K562 (cell line): ENCODE measurements at regions not wholly inside any gene's neighbourhood (a gene's known extent, or its start where the extent isn't known, plus 50 kb on each side); places are given as distances from the start of the nearest gene placed in this dataset.
A peak's percentile ranks its signal among the peaks of the same experiment; 100 is the strongest.
"Not testable (repeated sequence)": the region's sequence is repeated elsewhere in the genome, so short reads cannot be mapped to it uniquely, and the experiment has no call there.

Experiments
- ATAC-seq: fragments of 200-7000 bp; cut with Tn5 transposase; 3 replicates; pipeline ENCODE4 v1.9.1; 2020; ENCODE audit warnings: moderate library complexity
- BruUV-seq: library from RNA; stranded (reverse); fragments of 400-500 nt; replicated peaks from 2 replicates; lab custom pipeline; 2021; lab: Mats Ljungman, UMichigan
- CTCF ChIA-PET: fragments of 300-600 bp; formaldehyde crosslinking; extraction: SDS; loops from one replicate; lab custom pipeline; 2021; ENCODE audit warnings: low intra/inter-chr PET ratio; lab: Yijun Ruan, JAX
- POLR2A ChIA-PET: fragments of 300-600, 350-650 bp; sonication (Branson Sonifier 250); formaldehyde crosslinking; extraction: SDS; loops from one replicate; lab custom pipeline; 2021; ENCODE audit warnings: antibody characterized with exemption, inconsistent platforms; lab: Yijun Ruan, JAX
- DNase-seq, 4 experiments: peaks; one replicate each; pipeline versions ENCODE4 v3.0.0 to v3.0.0-alpha.2; 2011 to 2018; ENCODE audit warnings: low spot score in 3 of 4, mixed read lengths in 3 of 4; ENCODE audit errors: extremely low read depth in 1 of 4
- FAIRE-seq: peaks from 2 replicates; lab custom pipeline; 2011; peaks lifted over from hg19 to GRCh38; lab: Jason Lieb, UNC
- H2AFZ ChIP-seq: 2 replicates; pipeline ENCODE4 v1.6.0; 2011; ENCODE audit warnings: low read depth, low read length, control low read depth, inconsistent platforms
- H3K27ac ChIP-seq: fragments of 200-600 bp; 3 replicates; pipeline ENCODE4 v1.8.0; 2011; ENCODE audit warnings: low read depth, mild to moderate bottlenecking, control low read depth, inconsistent platforms, low read length, moderate library complexity, mixed read lengths; ENCODE audit errors: extremely low read depth
- H3K27me3 ChIP-seq, 2 experiments: fragments of 300-600 bp in 1 of 2; 2 replicates in 1 of 2; 3 replicates in 1 of 2; pipeline versions ENCODE4 v1.6.0 to v1.8.0; 2011; ENCODE audit warnings: inconsistent platforms in 2 of 2, low read length in 2 of 2, mild to moderate bottlenecking in 1 of 2, mixed read lengths in 1 of 2, moderate library complexity in 1 of 2; ENCODE audit not compliant: control insufficient read depth in 2 of 2, insufficient read depth in 2 of 2
- H3K36me3 ChIP-seq: fragments of 300-600 bp; 3 replicates; pipeline ENCODE4 v1.8.0; 2011; ENCODE audit warnings: mild to moderate bottlenecking, low read length, inconsistent platforms; ENCODE audit not compliant: control insufficient read depth, insufficient read depth
- H3K4me1 ChIP-seq, 2 experiments: fragments of 200-600 bp in 1 of 2; replicated peaks in 1 of 2; 2 replicates in 1 of 2; 3 replicates in 1 of 2; pipeline versions ENCODE4 v1.5.1 to v1.8.0; 2011; ENCODE audit warnings: inconsistent platforms in 2 of 2, low read length in 2 of 2, mild to moderate bottlenecking in 1 of 2, mixed read lengths in 1 of 2, moderate library complexity in 1 of 2; ENCODE audit not compliant: control insufficient read depth in 2 of 2, insufficient read depth in 2 of 2
- H3K4me2 ChIP-seq: 2 replicates; pipeline ENCODE4 v1.6.1; 2011; ENCODE audit warnings: low read length, control low read depth, inconsistent platforms, mixed read lengths; ENCODE audit not compliant: insufficient read depth
- H3K4me3 ChIP-seq: fragments of 200-600 bp; sonication (generic), shearing (Covaris generic); 2 replicates; pipeline ENCODE4 v1.5.1; 2016; ENCODE audit warnings: control low read depth, inconsistent platforms
- H3K79me2 ChIP-seq: fragments of 200-600 bp; 3 replicates; pipeline ENCODE4 v1.8.0; 2011; ENCODE audit warnings: low read length, inconsistent platforms; ENCODE audit not compliant: control insufficient read depth, insufficient read depth
- H3K9ac ChIP-seq, 2 experiments: 2 replicates each; pipeline versions ENCODE4 v1.6.0 to v1.6.1; 2011; ENCODE audit warnings: low read depth in 2 of 2, low read length in 2 of 2, control low read depth in 1 of 2, inconsistent platforms in 1 of 2, mild to moderate bottlenecking in 1 of 2, mixed read lengths in 1 of 2; ENCODE audit not compliant: insufficient read depth in 1 of 2
- H3K9me1 ChIP-seq: one replicate; pipeline ENCODE4 v1.6.0; 2011; ENCODE audit warnings: inconsistent platforms, mild to moderate bottlenecking, low read length, moderate library complexity; ENCODE audit not compliant: control insufficient read depth, insufficient read depth
- H3K9me3 ChIP-seq: replicated peaks from 2 replicates; pipeline ENCODE4 v1.5.1; 2011; ENCODE audit warnings: low read depth, low read length, inconsistent platforms; ENCODE audit not compliant: control insufficient read depth, insufficient read depth
- H4K20me1 ChIP-seq: replicated peaks from 2 replicates; pipeline ENCODE4 v1.6.1; 2011; ENCODE audit warnings: low read length, inconsistent platforms, mixed read lengths; ENCODE audit not compliant: control insufficient read depth, insufficient read depth
- WGBS: fragments of 100-300 bp; shearing (Covaris generic); methylation state at CpG from one replicate; pipeline ENCODE4 v1.1.6; 2016; ENCODE audit warnings: low coverage, mixed read lengths; ENCODE audit not compliant: insufficient coverage; ENCODE audit errors: missing lambda C conversion rate; 5-methylcytosine and 5-hydroxymethylcytosine counted together
- in situ Hi-C: fragments of 300-500 bp; cut with MboI; formaldehyde crosslinking; loops from 4 replicates; pipeline ENCODE4 v1.15.0; 2018; ENCODE audit warnings: inconsistent platforms, mixed read lengths
- intact Hi-C: fragments of 100-400 bp; cut with micrococcal nuclease; formaldehyde crosslinking; loops from 2 replicates; pipeline ENCODE4 v1.14.2; 2022

DNA sequence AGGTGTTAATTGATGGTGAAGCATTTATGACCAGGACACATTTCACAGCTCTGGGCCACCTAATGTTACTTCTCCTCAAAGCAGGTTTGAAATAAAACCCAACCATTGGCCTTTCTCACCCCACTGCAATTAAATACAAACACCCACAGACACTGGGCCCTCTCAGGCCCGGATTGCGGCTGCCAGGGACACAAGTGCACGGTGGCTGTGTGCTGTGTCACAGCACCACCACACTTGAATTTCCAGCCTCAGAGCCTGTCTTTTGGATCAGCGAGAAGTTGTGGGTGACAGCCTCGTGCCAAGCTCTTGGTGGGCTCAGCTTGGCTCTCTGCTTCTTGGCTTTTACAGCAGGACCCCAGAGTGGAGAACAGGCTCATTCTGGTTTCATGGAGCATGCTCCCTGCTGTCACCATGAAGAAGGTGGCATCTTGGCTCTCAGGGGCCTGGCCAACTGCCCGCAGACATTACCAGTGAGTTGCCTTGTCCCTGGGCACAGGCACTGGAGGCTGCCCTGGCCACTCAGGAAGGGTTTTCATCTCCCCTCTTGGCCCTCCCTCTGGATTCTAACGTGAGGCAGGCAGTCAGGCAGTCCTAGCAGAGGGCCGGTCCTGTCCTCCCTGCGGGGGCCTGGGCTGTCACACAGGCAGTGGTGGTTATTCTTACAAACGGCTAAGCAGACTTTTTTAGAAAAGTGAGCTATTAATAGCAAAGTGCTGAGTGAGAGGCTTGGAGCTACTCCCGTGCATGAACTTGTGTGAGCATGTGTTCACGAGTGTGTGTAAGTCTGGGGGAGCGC, 234.5 kb downstream of the BCL2L11 start:
- H3K4me1 ChIP-seq, H3K9me1 ChIP-seq, H3K9me3 ChIP-seq, H2AFZ ChIP-seq, intact Hi-C loops, H3K79me2 ChIP-seq, H3K36me3 ChIP-seq, H3K4me2 ChIP-seq, in situ Hi-C loops, H4K20me1 ChIP-seq, BruUV-seq, H3K9ac ChIP-seq, POLR2A ChIA-PET, H3K4me3 ChIP-seq, CTCF ChIA-PET, FAIRE-seq, H3K27me3 ChIP-seq, H3K27ac ChIP-seq: not testable (repeated sequence)
- ATAC-seq (peak; percentile 22; the same call in 2 of the 3 replicates), DNase-seq (peak in 1 of 4 experiments; percentile 0)
- WGBS, result 80% methylated on average over 6 of the region's 13 CpGs

DNA sequence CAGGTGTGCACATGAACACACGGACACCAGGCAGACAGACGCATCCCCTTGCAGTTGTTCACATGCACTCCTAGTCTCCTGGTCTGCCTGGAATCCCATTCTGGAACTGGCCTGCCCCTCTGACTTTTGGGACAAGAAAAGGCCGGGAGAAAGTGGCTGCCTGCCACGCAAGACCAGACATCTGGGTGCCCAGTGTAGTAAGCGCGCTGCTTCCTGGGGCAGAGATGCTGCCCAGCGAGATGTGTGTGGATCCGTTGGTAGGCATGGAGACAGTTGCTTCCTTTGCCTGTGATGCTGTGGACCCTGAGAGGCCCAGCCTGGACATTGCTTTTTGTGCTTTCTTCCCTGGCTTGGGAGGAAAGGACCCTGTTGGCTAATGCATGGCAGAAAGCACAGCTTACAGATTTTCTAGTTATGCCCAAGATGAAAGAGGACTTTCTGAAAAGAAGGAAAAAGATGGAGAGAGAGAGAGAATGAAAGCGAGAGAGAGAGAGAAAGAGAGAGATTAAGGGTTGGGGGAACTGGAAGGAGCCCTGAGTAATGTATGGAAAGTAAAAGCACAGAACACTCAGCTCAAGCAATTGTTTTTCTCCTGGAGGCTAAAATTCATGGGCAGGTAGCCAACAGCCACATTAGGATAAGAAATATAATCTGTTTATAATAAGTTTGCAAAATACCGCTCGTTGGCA, 235.3 kb downstream of the BCL2L11 start:
- POLR2A ChIA-PET, H3K4me1 ChIP-seq, ATAC-seq, H3K4me2 ChIP-seq, H3K79me2 ChIP-seq, H3K9me1 ChIP-seq, H3K9me3 ChIP-seq, H3K27me3 ChIP-seq, BruUV-seq, H4K20me1 ChIP-seq, H3K4me3 ChIP-seq, in situ Hi-C loops, intact Hi-C loops, H2AFZ ChIP-seq, FAIRE-seq, H3K36me3 ChIP-seq, CTCF ChIA-PET, H3K9ac ChIP-seq, H3K27ac ChIP-seq, DNase-seq: not testable (repeated sequence)
- no CpG with 5 or more reads among the region's 11 CpGs for WGBS

DNA sequence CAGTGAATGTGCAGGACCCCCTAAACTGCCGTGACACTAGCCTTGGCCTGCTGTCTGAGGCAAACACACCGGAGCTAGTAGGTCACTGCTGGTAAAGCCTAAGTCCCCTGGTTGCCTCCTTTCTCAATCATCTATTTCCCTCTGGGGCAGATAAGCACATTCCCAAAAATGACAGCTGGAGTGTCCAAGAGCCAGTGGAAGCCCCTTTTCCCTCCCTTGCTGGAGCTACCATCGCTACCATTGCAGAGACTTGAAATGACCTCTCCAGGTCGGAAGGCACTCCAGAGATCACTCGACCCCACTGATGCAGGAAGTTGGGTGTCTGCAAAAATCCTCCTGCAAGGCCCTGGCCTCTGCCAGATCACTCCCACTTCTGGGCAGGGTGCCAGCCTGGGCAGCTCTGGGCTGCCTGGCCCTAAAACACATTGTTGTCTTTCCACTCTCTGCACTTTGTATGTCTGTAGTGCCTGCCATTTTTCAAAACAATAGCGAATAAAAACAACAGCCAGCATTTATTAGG, 235.9 kb downstream of the BCL2L11 start:
- peak; percentile 56 for ATAC-seq

More for the DNA sequence above, 235.9 kb downstream of the BCL2L11 start:
- H3K27ac ChIP-seq, H3K27me3 ChIP-seq, H3K4me2 ChIP-seq, BruUV-seq, H2AFZ ChIP-seq, FAIRE-seq, H3K4me3 ChIP-seq, H3K9me3 ChIP-seq, H3K4me1 ChIP-seq, in situ Hi-C loops, H3K79me2 ChIP-seq, H3K9me1 ChIP-seq, H3K36me3 ChIP-seq, H4K20me1 ChIP-seq, DNase-seq, CTCF ChIA-PET, H3K9ac ChIP-seq, intact Hi-C loops, POLR2A ChIA-PET: not testable (repeated sequence)
- 33% methylated on average over 1 of the region's 6 CpGs for WGBS
